Astrocyte of the spinal cord (primary cell): ENCODE measurements at regions not wholly inside any gene's neighbourhood (a gene's known extent, or its start where the extent isn't known, plus 50 kb on each side); places are given as distances from the start of the nearest gene placed in this dataset.

ENCODE experiments used
- DNase-seq: peaks from one replicate; pipeline ENCODE4 v3.0.0; 2011; ENCODE audit warnings: low read depth, low spot score
- H3K4me3 ChIP-seq: 2 replicates; pipeline ENCODE4 v1.5.1; 2011; ENCODE audit warnings: low read depth, mild to moderate bottlenecking, low read length, moderate library complexity
- in situ Hi-C: cut with HindIII; loops from 2 replicates; pipeline ENCODE4 v1.10.0; 2017; ENCODE audit warnings: low sequenced_read_pairs
- TF ChIP-seq, protein P1 (sequence below): IDR thresholded peaks from 2 replicates; pipeline ENCODE4 v1.5.1; 2012; ENCODE audit warnings: low read depth, mild to moderate bottlenecking, low read length, inconsistent platforms

GRCh38 chr1:63205776-63206175, 116.6 kb upstream of the FOXD3 start:
- TF ChIP-seq, protein P1, sequence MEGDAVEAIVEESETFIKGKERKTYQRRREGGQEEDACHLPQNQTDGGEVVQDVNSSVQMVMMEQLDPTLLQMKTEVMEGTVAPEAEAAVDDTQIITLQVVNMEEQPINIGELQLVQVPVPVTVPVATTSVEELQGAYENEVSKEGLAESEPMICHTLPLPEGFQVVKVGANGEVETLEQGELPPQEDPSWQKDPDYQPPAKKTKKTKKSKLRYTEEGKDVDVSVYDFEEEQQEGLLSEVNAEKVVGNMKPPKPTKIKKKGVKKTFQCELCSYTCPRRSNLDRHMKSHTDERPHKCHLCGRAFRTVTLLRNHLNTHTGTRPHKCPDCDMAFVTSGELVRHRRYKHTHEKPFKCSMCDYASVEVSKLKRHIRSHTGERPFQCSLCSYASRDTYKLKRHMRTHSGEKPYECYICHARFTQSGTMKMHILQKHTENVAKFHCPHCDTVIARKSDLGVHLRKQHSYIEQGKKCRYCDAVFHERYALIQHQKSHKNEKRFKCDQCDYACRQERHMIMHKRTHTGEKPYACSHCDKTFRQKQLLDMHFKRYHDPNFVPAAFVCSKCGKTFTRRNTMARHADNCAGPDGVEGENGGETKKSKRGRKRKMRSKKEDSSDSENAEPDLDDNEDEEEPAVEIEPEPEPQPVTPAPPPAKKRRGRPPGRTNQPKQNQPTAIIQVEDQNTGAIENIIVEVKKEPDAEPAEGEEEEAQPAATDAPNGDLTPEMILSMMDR, result no peak
- DNase-seq, result no peak
- no peak overlapping the region for H3K4me3 ChIP-seq
- in situ Hi-C loops, result no loop called here

GRCh38 chr1:63214553-63214952, 107.8 kb upstream of the FOXD3 start:
- DNase-seq, result no peak
- TF ChIP-seq, protein P1, result no peak
- no peak overlapping the region for H3K4me3 ChIP-seq
- in situ Hi-C loops, result no loop called here

DNA sequence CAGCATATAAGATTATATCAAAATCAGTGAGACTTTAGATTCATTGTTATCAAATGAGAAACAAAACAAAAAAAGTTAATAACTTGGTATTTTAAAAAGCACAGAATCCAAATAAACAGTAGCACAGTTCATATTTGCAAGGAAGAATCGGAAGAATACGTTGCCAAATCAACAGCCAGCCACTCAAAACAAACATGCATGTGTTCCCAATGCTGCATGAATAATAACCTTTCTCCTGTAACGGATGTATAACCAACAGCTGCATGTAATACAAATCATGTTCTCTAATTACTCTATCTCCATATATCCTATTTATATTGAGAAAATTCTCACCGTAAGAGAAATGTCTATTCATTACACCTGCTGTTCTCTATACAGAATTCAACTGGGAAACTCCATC, 98.9 kb upstream of the FOXD3 start:
- in situ Hi-C loops, result no loop called here
- H3K4me3 ChIP-seq, result no peak overlapping the region
- DNase-seq, result no peak
- TF ChIP-seq, protein P1, result no peak

DNA sequence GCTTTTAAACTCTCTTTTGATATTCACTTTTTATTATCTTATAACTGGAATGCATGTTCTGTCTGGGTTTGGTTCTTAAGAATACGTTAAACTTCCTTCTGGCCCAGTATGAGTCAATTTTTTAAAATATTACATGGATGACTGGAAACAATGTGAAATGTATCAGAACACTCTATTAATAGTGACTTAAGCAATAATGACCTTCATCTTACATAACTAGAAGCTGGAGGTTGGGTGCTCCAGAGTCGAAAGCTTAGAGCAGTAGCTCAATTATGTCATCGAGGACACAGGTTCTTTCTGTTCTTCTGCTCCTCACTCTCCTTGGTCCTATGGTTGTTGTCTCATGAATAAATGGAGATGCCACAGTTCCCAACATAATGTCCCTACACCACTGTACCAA, 91.6 kb upstream of the FOXD3 start:
- DNase-seq, result no peak
- H3K4me3 ChIP-seq, result no peak overlapping the region
- in situ Hi-C loops, result no loop called here
- TF ChIP-seq, protein P1, result no peak

DNA sequence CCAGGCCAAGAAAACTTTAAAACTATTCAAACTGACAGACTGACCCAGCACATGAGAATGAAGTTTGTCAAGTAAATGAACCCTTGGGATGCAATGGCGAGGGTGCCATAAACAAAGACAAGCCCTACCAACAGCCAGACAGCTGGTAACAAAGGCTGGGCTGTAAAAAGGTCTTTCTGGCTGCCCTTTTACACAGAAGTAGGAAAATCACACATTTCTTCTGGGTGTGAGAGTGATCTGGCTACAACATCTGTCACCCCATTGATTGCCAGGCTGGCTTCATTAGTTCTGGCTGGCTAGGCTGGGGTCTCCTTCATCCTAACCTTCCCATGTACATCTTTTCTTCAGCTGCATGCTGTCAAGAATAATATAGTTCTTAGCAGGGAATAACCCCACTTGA, 83.6 kb upstream of the FOXD3 start:
- TF ChIP-seq, protein P1, result no peak
- no peak overlapping the region for H3K4me3 ChIP-seq
- DNase-seq, result no peak
- in situ Hi-C loops, result no loop called here

DNA sequence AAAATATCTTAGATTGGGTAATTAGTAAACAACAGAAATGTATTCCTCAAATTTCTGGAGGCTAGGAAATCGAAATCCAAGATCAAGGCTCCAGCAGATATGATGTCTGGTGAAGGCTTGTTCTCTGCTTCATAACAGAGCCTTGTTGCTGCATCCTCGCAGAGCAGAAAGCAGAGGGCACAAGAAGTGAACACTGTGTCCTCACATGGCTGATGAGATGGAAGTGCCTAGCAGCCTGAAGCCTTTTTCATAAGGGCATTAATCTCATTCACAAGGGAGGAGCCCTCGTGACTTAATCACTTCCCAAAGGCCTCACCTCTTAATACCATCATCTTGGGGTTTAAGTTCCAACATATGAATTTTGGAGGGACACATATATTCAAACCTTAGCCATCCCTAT, 77.2 kb upstream of the FOXD3 start:
- no peak overlapping the region for H3K4me3 ChIP-seq
- in situ Hi-C loops, result no loop called here
- no peak for DNase-seq
- TF ChIP-seq, protein P1, result no peak

DNA sequence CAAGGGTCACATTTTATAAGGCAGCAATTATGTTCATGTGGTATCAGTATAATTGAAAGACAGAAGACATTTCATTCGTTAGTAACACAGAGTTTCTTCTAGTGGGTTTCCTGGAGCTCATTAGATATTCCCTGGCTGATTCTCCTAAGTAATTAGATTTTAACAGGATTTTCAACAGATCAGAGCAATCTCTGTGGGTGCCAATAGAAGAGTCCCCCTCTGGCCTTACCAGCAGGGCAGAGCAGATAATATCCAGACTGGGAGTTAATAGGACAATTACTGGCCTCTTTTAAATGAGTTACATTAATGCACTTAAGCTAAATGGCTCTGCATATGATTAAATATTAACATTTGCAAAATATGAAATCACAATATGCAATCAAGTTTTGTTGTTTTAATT, 74.2 kb upstream of the FOXD3 start:
- in situ Hi-C loops, result no loop called here
- no peak for DNase-seq
- TF ChIP-seq, protein P1, result no peak
- no peak overlapping the region for H3K4me3 ChIP-seq
